B cell (primary cell): ENCODE measurements at regions not wholly inside any gene's neighbourhood (a gene's known extent, or its start where the extent isn't known, plus 50 kb on each side); places are given as distances from the start of the nearest gene placed in this dataset.

Source experiments
- ATAC-seq: fragments of 200-7000 bp; cut with Tn5 transposase; one replicate; pipeline ENCODE4 v1.10.0; 2021; ENCODE audit warnings: low read depth, mild to moderate bottlenecking, moderate number of reproducible peaks, moderate library complexity
- CTCF ChIA-PET: fragments of 350-600 bp; sonication (Branson Sonifier 250); formaldehyde crosslinking; loops from one replicate; lab custom pipeline; 2021; ENCODE audit warnings: antibody characterized with exemption, inconsistent platforms; lab: Charles Lee
- POLR2A ChIA-PET: fragments of 350-600 bp; sonication (Branson Sonifier 250); formaldehyde crosslinking; loops from one replicate; lab custom pipeline; 2021; ENCODE audit warnings: antibody characterized with exemption; lab: Charles Lee
- DNase-seq: peaks from one replicate; pipeline ENCODE4 v3.0.0; 2013
- H2AFZ ChIP-seq: 2 replicates; pipeline ENCODE4 v1.6.1; 2012; ENCODE audit warnings: mild to moderate bottlenecking, low read depth, low read length; ENCODE audit not compliant: insufficient read depth, poor library complexity, severe bottlenecking
- H3K27ac ChIP-seq, 2 donors: 1 replicate in 1 of 2; 2 replicates in 1 of 2; pipeline ENCODE4 v1.5.1; 2012 to 2013; ENCODE audit warnings: low read length in 2 of 2, mild to moderate bottlenecking in 2 of 2, moderate library complexity in 1 of 2
- H3K27me3 ChIP-seq, 4 experiments: fragments of 200-600 bp in 1 of 4; sonication (generic) in 1 of 4; replicated peaks in 1 of 4; 1 replicate in 2 of 4; 2 replicates in 2 of 4; pipeline versions ENCODE4 v1.6.1 to v1.7.0; 2013 to 2016; ENCODE audit warnings: low read length in 3 of 4, mild to moderate bottlenecking in 2 of 4, mixed read lengths in 1 of 4, moderate library complexity in 1 of 4; ENCODE audit not compliant: insufficient read depth in 4 of 4, control insufficient read depth in 3 of 4; ENCODE audit errors: control extremely low read depth in 1 of 4
- H3K36me3 ChIP-seq, 2 experiments: replicated peaks in 1 of 2; 1 replicate in 1 of 2; 2 replicates in 1 of 2; pipeline versions ENCODE4 v1.6.1 to v1.7.1; 2013; ENCODE audit warnings: low read length in 1 of 2; ENCODE audit not compliant: insufficient read depth in 2 of 2, control insufficient read depth in 1 of 2; ENCODE audit errors: control extremely low read depth in 1 of 2, extremely low read depth in 1 of 2
- H3K4me1 ChIP-seq, 2 donors: fragments of 200-600 bp in 1 of 2; sonication (generic) in 1 of 2; 1 replicate in 1 of 2; 2 replicates in 1 of 2; pipeline versions ENCODE4 v1.5.1 to v1.6.1; 2013 to 2017; ENCODE audit warnings: low read length in 2 of 2; ENCODE audit not compliant: control insufficient read depth in 2 of 2, insufficient read depth in 2 of 2
- H3K4me2 ChIP-seq: replicated peaks from 2 replicates; pipeline ENCODE3; 2012; ENCODE audit warnings: mild to moderate bottlenecking, low read depth, low read length; ENCODE audit not compliant: poor library complexity, severe bottlenecking
- H3K4me3 ChIP-seq, 5 experiments: fragments of 200-600 bp in 1 of 5; sonication (generic) in 1 of 5; 1 replicate in 3 of 5; 2 replicates in 2 of 5; pipeline versions ENCODE4 v1.5.1 to v1.7.0; 2011 to 2016; ENCODE audit warnings: low read length in 4 of 5, mild to moderate bottlenecking in 4 of 5, low read depth in 2 of 5, control low read depth in 1 of 5, moderate library complexity in 1 of 5; ENCODE audit not compliant: insufficient read depth in 1 of 5; ENCODE audit errors: control extremely low read depth in 1 of 5, extremely low read depth in 1 of 5
- H3K79me2 ChIP-seq: fragments of 200-600 bp; sonication (generic); one replicate; pipeline ENCODE4 v1.6.0; 2016; ENCODE audit warnings: low read length; ENCODE audit not compliant: control insufficient read depth, insufficient read depth
- H3K9ac ChIP-seq: fragments of 200-600 bp; sonication (generic); 2 replicates; pipeline ENCODE4 v1.6.1; 2017; ENCODE audit warnings: mild to moderate bottlenecking, low read length, moderate library complexity
- H3K9me3 ChIP-seq, 3 donors: one replicate each; pipeline versions ENCODE4 v1.6.1 to v1.7.1; 2013; ENCODE audit warnings: low read length in 2 of 3; ENCODE audit not compliant: control insufficient read depth in 2 of 3, insufficient read depth in 1 of 3; ENCODE audit errors: control extremely low read depth in 1 of 3
- H4K20me1 ChIP-seq: 2 replicates; pipeline ENCODE4 v1.6.0; 2012; ENCODE audit warnings: mild to moderate bottlenecking, low read length; ENCODE audit not compliant: insufficient read depth, control insufficient read depth, poor library complexity, severe bottlenecking
- H3K27ac Mint-ChIP-seq: one replicate; pipeline ENCODE4 v1.8.0; 2021; ENCODE audit warnings: mixed read lengths
- H3K27me3 Mint-ChIP-seq: one replicate; pipeline ENCODE4 v1.8.0; 2021; ENCODE audit warnings: mixed read lengths
- H3K4me1 Mint-ChIP-seq: one replicate; pipeline ENCODE4 v1.8.0; 2021; ENCODE audit warnings: mixed read lengths
- H3K4me3 Mint-ChIP-seq: one replicate; pipeline ENCODE4 v1.8.0; 2021; ENCODE audit warnings: mixed read lengths
- H3K9me3 Mint-ChIP-seq: one replicate; pipeline ENCODE4 v1.8.0; 2022; ENCODE audit warnings: mixed read lengths; ENCODE audit not compliant: insufficient read depth
- CTCF ChIP-seq: fragments of 200-600 bp; IDR thresholded peaks from one replicate; pipeline ENCODE4 v1.8.0; 2022; ENCODE audit warnings: antibody characterized with exemption, mild to moderate bottlenecking
- EZH2 ChIP-seq: IDR thresholded peaks from 2 replicates; pipeline ENCODE4 v1.6.1; 2012; ENCODE audit warnings: borderline replicate concordance, low read depth, mild to moderate bottlenecking, moderate library complexity, low read length; ENCODE audit not compliant: insufficient read depth, poor library complexity, severe bottlenecking
- WGBS: methylation state at CpG from one replicate; pipeline ENCODE4 v1.1.5; 2013; ENCODE audit warnings: missing lambda C conversion rate; ENCODE audit not compliant: insufficient coverage; 5-methylcytosine and 5-hydroxymethylcytosine counted together
- intact Hi-C: fragments of 100-400 bp; cut with micrococcal nuclease; formaldehyde crosslinking; loops from one replicate; pipeline ENCODE4 v1.10.0; 2022

GRCh38 chr16:73304008-73304774, 256.3 kb upstream of the ZFHX3 start:
- Histone ChIP-seq H3K36me3 (no peaks in the 10 kb centered on the region), H3K4me2 (no peak overlapping the region), H4K20me1 (no peaks in the 10 kb centered on the region), H3K4me3 (no peak overlapping the region), H3K9ac (no peak overlapping the region), H3K27ac (no peak overlapping the region), H2AFZ (no peak overlapping the region), H3K79me2 (no peaks in the 10 kb centered on the region), H3K9me3 (no peaks in the 10 kb centered on the region), H3K27me3 (no peaks in the 10 kb centered on the region), H3K4me1 (peaks cover 6 to 8% of the 10 kb centered on the region in 2 donors)
- ATAC-seq (no peak), DNase-seq (no peak)
- Mint-ChIP-seq H3K27me3 (no peaks in the 10 kb centered on the region), H3K27ac (no peak overlapping the region), H3K4me3 (no peak overlapping the region), H3K9me3 (no peaks in the 10 kb centered on the region), H3K4me1 (peaks cover 8% of the 10 kb centered on the region)
- WGBS, result 91% methylated on average over 14 of the region's 14 CpGs
- ChIA-PET CTCF (no interaction called here), POLR2A (no interaction called here)
- intact Hi-C loops, result no loop called here
- TF ChIP-seq CTCF (no peak), EZH2 (no peak)

- Mint-ChIP-seq H3K27me3 (no peaks in the 10 kb centered on the region), H3K4me3 (no peak overlapping the region), H3K4me1 (peaks cover 8% of the 10 kb centered on the region), H3K9me3 (no peaks in the 10 kb centered on the region), H3K27ac (no peak overlapping the region)
- no peak overlapping the region for H3K27ac ChIP-seq
- no peak overlapping the region for H2AFZ ChIP-seq
- H3K79me2 ChIP-seq, result no peaks in the 10 kb centered on the region
- ChIA-PET POLR2A (no interaction called here), CTCF (interaction anchor here (0.9 kb wide), 1 partner anchor 270 kb away, joined by 3 read pairs; no protein-coding TSS in a partner anchor)
- no peak overlapping the region for H3K4me2 ChIP-seq
- no peak for ATAC-seq
- 100% methylated on average over 1 of the region's 3 CpGs for WGBS
- no peak overlapping the region for H3K9ac ChIP-seq
- TF ChIP-seq CTCF, result no peak
- no peak for TF ChIP-seq EZH2
- H3K9me3 ChIP-seq, result no peaks in the 10 kb centered on the region
- peaks cover 6 to 8% of the 10 kb centered on the region in 2 donors for H3K4me1 ChIP-seq
- no peaks in the 10 kb centered on the region for H4K20me1 ChIP-seq
- no peak for DNase-seq
- H3K36me3 ChIP-seq, result no peaks in the 10 kb centered on the region
- H3K27me3 ChIP-seq, result no peaks in the 10 kb centered on the region
- intact Hi-C loops, result no loop called here
- no peak overlapping the region for H3K4me3 ChIP-seq
Measured at GRCh38 chr16:73302942-73303341, 255.0 kb upstream of the ZFHX3 start.
